H1 (cell line): ENCODE measurements at regions not wholly inside any gene's neighbourhood (a gene's known extent, or its start where the extent isn't known, plus 50 kb on each side); places are given as distances from the start of the nearest gene placed in this dataset.

ENCODE experiments used
- CTCF ChIA-PET: fragments of 300-600 bp; sonication (Branson Sonifier 250); formaldehyde crosslinking; loops from one replicate; lab custom pipeline; 2021; ENCODE audit not compliant: partially characterized antibody; lab: Charles Lee
- POLR2A ChIA-PET: fragments of 300-600 bp; sonication (Branson Sonifier 250); formaldehyde crosslinking; loops from one replicate; lab custom pipeline; 2021; ENCODE audit warnings: inconsistent platforms; ENCODE audit not compliant: partially characterized antibody; lab: Charles Lee
- DNase-seq, 2 experiments: peaks; one replicate each; pipeline versions ENCODE4 v3.0.0 to v3.0.0-alpha.2; 2010 to 2022; ENCODE audit warnings: low spot score in 2 of 2, low read depth in 1 of 2, mixed read lengths in 1 of 2
- FAIRE-seq: peaks from 2 replicates; lab custom pipeline; 2011; peaks lifted over from hg19 to GRCh38; lab: Jason Lieb, UNC
- H2AFZ ChIP-seq: 2 replicates; pipeline ENCODE4 v1.8.1; 2012; ENCODE audit warnings: low read length, inconsistent platforms
- H2AK5ac ChIP-seq: 2 replicates; pipeline ENCODE4 v1.6.1; 2013; ENCODE audit warnings: low read depth, low read length
- H2BK120ac ChIP-seq: replicated peaks from 2 replicates; pipeline ENCODE3; 2013; ENCODE audit warnings: low read depth, low read length, inconsistent platforms
- H2BK12ac ChIP-seq: 2 replicates; pipeline ENCODE4 v1.6.1; 2013; ENCODE audit warnings: low read depth, low read length
- H2BK15ac ChIP-seq: 2 replicates; pipeline ENCODE4 v1.6.1; 2013; ENCODE audit warnings: low read length
- H2BK20ac ChIP-seq: 2 replicates; pipeline ENCODE4 v1.6.1; 2013; ENCODE audit warnings: low read length
- H2BK5ac ChIP-seq: 2 replicates; pipeline ENCODE4 v1.6.1; 2013; ENCODE audit warnings: low read depth, low read length
- H3K14ac ChIP-seq: 2 replicates; pipeline ENCODE4 v1.6.1; 2013; ENCODE audit warnings: inconsistent platforms; ENCODE audit not compliant: insufficient read length
- H3K18ac ChIP-seq: 2 replicates; pipeline ENCODE4 v1.6.1; 2013; ENCODE audit warnings: low read length; ENCODE audit errors: extremely low read depth
- H3K23ac ChIP-seq: 2 replicates; pipeline ENCODE4 v1.6.1; 2013; ENCODE audit warnings: inconsistent platforms; ENCODE audit not compliant: insufficient read length
- H3K23me2 ChIP-seq: 2 replicates; pipeline ENCODE4 v1.6.1; 2013; ENCODE audit warnings: low read depth, low read length
- H3K27ac ChIP-seq: 2 replicates; pipeline ENCODE4 v1.6.1; 2011; ENCODE audit warnings: low read depth, low read length, inconsistent platforms
- H3K27me3 ChIP-seq, 4 experiments: replicated peaks in 1 of 4; 1 replicate in 1 of 4; 2 replicates in 3 of 4; pipeline versions ENCODE4 v1.6.1 to v1.8.1; 2011 to 2013; ENCODE audit warnings: low read length in 3 of 4, mild to moderate bottlenecking in 3 of 4, inconsistent platforms in 2 of 4, mixed read lengths in 2 of 4, moderate library complexity in 1 of 4; ENCODE audit not compliant: control insufficient read depth in 3 of 4, insufficient read depth in 3 of 4; ENCODE audit errors: extremely low read depth in 1 of 4
- H3K36me3 ChIP-seq, 4 experiments: 2 replicates each; pipeline versions ENCODE4 v1.6.1 to v1.8.1; 2011 to 2013; ENCODE audit warnings: mild to moderate bottlenecking in 4 of 4, low read length in 3 of 4, moderate library complexity in 2 of 4, control low read depth in 1 of 4, inconsistent platforms in 1 of 4; ENCODE audit not compliant: insufficient read depth in 4 of 4, control insufficient read depth in 2 of 4
- H3K4ac ChIP-seq: replicated peaks from 2 replicates; pipeline ENCODE3; 2013; ENCODE audit warnings: low read length, low read depth, mixed read lengths, inconsistent platforms; ENCODE audit not compliant: insufficient read length
- H3K4me1 ChIP-seq, 4 experiments: replicated peaks in 1 of 4; 1 replicate in 1 of 4; 2 replicates in 3 of 4; pipeline versions ENCODE4 v1.6.1 to v1.8.1; 2011 to 2013; ENCODE audit warnings: low read length in 3 of 4, inconsistent platforms in 2 of 4, mixed read lengths in 1 of 4; ENCODE audit not compliant: insufficient read depth in 4 of 4, control insufficient read depth in 3 of 4
- H3K4me2 ChIP-seq, 2 experiments: 2 replicates each; pipeline versions ENCODE4 v1.6.1 to v1.8.1; 2011 to 2013; ENCODE audit warnings: low read depth in 2 of 2, low read length in 2 of 2, control low read depth in 1 of 2, inconsistent platforms in 1 of 2, mild to moderate bottlenecking in 1 of 2; ENCODE audit not compliant: insufficient read depth in 1 of 2
- H3K4me3 ChIP-seq, 4 experiments: fragments of 200-600, 300-600 bp in 1 of 4; sonication (generic), shearing (Covaris generic), sonication (Bioruptor Twin) in 1 of 4; 2 replicates each; pipeline versions ENCODE4 v1.5.1 to v1.8.1; 2011 to 2016; ENCODE audit warnings: low read length in 4 of 4, low read depth in 3 of 4, control low read depth in 2 of 4, inconsistent platforms in 2 of 4, mild to moderate bottlenecking in 2 of 4, mixed read lengths in 1 of 4, moderate library complexity in 1 of 4; ENCODE audit not compliant: insufficient read depth in 2 of 4; ENCODE audit errors: extremely low read depth in 1 of 4
- H3K56ac ChIP-seq: replicated peaks from 2 replicates; pipeline ENCODE3; 2013; ENCODE audit warnings: low read depth, mild to moderate bottlenecking, mixed read lengths, low read length, inconsistent platforms; ENCODE audit not compliant: insufficient read length
- H3K79me1 ChIP-seq: 2 replicates; pipeline ENCODE4 v1.6.1; 2013; ENCODE audit warnings: low read depth, low read length, control low read depth
- H3K79me2 ChIP-seq, 2 experiments: 2 replicates each; pipeline versions ENCODE4 v1.6.1 to v1.8.1; 2012 to 2013; ENCODE audit warnings: low read length in 2 of 2, mild to moderate bottlenecking in 2 of 2, inconsistent platforms in 1 of 2; ENCODE audit not compliant: insufficient read depth in 2 of 2, control insufficient read depth in 1 of 2
- H3K9ac ChIP-seq, 4 experiments: replicated peaks in 1 of 4; 1 replicate in 1 of 4; 2 replicates in 3 of 4; pipeline versions ENCODE4 v1.6.1 to v1.8.1; 2011 to 2013; ENCODE audit warnings: low read depth in 3 of 4, low read length in 3 of 4, control low read depth in 2 of 4, mild to moderate bottlenecking in 2 of 4, moderate library complexity in 2 of 4, inconsistent platforms in 1 of 4; ENCODE audit errors: extremely low read depth in 1 of 4
- H3K9me3 ChIP-seq, 2 experiments: 2 replicates each; pipeline versions ENCODE4 v1.6.1 to v1.8.1; 2012 to 2013; ENCODE audit warnings: mild to moderate bottlenecking in 2 of 2, moderate library complexity in 2 of 2, control low read depth in 1 of 2, inconsistent platforms in 1 of 2, low read depth in 1 of 2, low read length in 1 of 2, mixed read lengths in 1 of 2; ENCODE audit not compliant: insufficient read depth in 2 of 2
- H4K20me1 ChIP-seq, 2 experiments: replicated peaks in 1 of 2; 2 replicates each; pipeline versions ENCODE3 to v1.8.1; 2011 to 2013; ENCODE audit warnings: inconsistent platforms in 2 of 2, low read length in 2 of 2, mild to moderate bottlenecking in 1 of 2; ENCODE audit not compliant: insufficient read depth in 2 of 2, control insufficient read depth in 1 of 2
- H4K5ac ChIP-seq: 2 replicates; pipeline ENCODE4 v1.6.1; 2013; ENCODE audit warnings: low read length, low read depth, mixed read lengths, inconsistent platforms; ENCODE audit not compliant: insufficient read length
- H4K8ac ChIP-seq: 2 replicates; pipeline ENCODE4 v1.8.0; 2013; ENCODE audit warnings: mild to moderate bottlenecking, moderate library complexity, low read length, inconsistent platforms; ENCODE audit not compliant: insufficient read depth; ENCODE audit errors: extremely low read depth
- H4K91ac ChIP-seq: replicated peaks from 2 replicates; pipeline ENCODE3; 2013; ENCODE audit warnings: low read length, mixed read lengths, inconsistent platforms; ENCODE audit not compliant: insufficient read length
- BRCA1 ChIP-seq: IDR thresholded peaks from 2 replicates; pipeline ENCODE4 v1.6.1; 2012; ENCODE audit warnings: low read depth, low read length, improper control_type of control experiment
- CTBP2 ChIP-seq: IDR thresholded peaks from 2 replicates; pipeline ENCODE4 v1.7.0; 2011; ENCODE audit warnings: borderline replicate concordance, mild to moderate bottlenecking, moderate library complexity, mixed read lengths, low read length; ENCODE audit not compliant: insufficient read depth, insufficient read length
- MAFK ChIP-seq: IDR thresholded peaks from 2 replicates; pipeline ENCODE4 v1.6.1; 2012; ENCODE audit warnings: low read depth, mild to moderate bottlenecking, improper control_type of control experiment, low read length
- WGBS, 2 experiments: shearing (Covaris generic) in 1 of 2; methylation state at CpG; one replicate each; pipeline versions ENCODE4 v1.1.6 to v1.1.7; 2013 to 2015; ENCODE audit warnings: low lambda C conversion rate in 2 of 2, mixed read lengths in 2 of 2, inconsistent platforms in 1 of 2, low coverage in 1 of 2, missing lambda C conversion rate in 1 of 2; ENCODE audit not compliant: insufficient replicate concordance in 2 of 2, insufficient coverage in 1 of 2, insufficient read length in 1 of 2; ENCODE audit errors: extremely low coverage in 1 of 2, missing lambda C conversion rate in 1 of 2; 5-methylcytosine and 5-hydroxymethylcytosine counted together

- no peak overlapping the region for H2BK120ac ChIP-seq
- WGBS, 2 experiments: 78% methylated on average over 2 of the region's 2 CpGs; no CpG with 5 or more reads in 1 of the 2 experiments
- H3K4ac ChIP-seq: no peak overlapping the region
Measured at GRCh38 chr4:97028785-97029184, 1114.5 kb downstream of the STPG2 start.

More at GRCh38 chr4:97028785-97029184, 1114.5 kb downstream of the STPG2 start:
- TF ChIP-seq MAFK (peak; percentile 98), BRCA1 (no peak), CTBP2 (no peak)
- no peaks in the 10 kb centered on the region for H3K36me3 ChIP-seq
- no peak overlapping the region for H2BK12ac ChIP-seq
- H3K9ac ChIP-seq: no peak overlapping the region
- H3K27me3 ChIP-seq: no peaks in the 10 kb centered on the region
- no peak overlapping the region for H4K5ac ChIP-seq
- H2AFZ ChIP-seq: no peak overlapping the region
- no peak overlapping the region for H3K56ac ChIP-seq
- H3K4me2 ChIP-seq: no peak overlapping the region
- no peak overlapping the region for H3K23ac ChIP-seq
- H4K91ac ChIP-seq: no peak overlapping the region
- no peaks in the 10 kb centered on the region for H4K20me1 ChIP-seq
- H3K4me3 ChIP-seq: no peak overlapping the region
- no peaks in the 10 kb centered on the region for H3K23me2 ChIP-seq
- no peak overlapping the region for H2BK15ac ChIP-seq
- no peaks in the 10 kb centered on the region for H3K79me2 ChIP-seq
- no peak overlapping the region for H3K18ac ChIP-seq
- no peak overlapping the region for H2BK5ac ChIP-seq
- ChIA-PET POLR2A (interaction anchor here (1.4 kb wide), 1 partner anchor 9 kb away, joined by 3 read pairs; no protein-coding TSS in a partner anchor), CTCF (interaction anchor here (1.0 kb wide), 1 partner anchor 28 kb away, joined by 3 read pairs; no protein-coding TSS in a partner anchor)
- H3K9me3 ChIP-seq: no peaks in the 10 kb centered on the region
- no peak overlapping the region for H4K8ac ChIP-seq
- H3K27ac ChIP-seq: no peak overlapping the region
- H3K79me1 ChIP-seq: no peaks in the 10 kb centered on the region
- H3K4me1 ChIP-seq: peaks cover 0 to 5% (median 1%) of the 10 kb centered on the region in 4 experiments; a peak in 2 of 7 replicates
- no peak for DNase-seq
- FAIRE-seq: no peak
- H2BK20ac ChIP-seq: no peak overlapping the region
- no peak overlapping the region for H2AK5ac ChIP-seq
- H3K14ac ChIP-seq: no peak overlapping the region
